ENCODE measurements at regions not wholly inside any gene's neighbourhood (a gene's known extent, or its start where the extent isn't known, plus 50 kb on each side); places are given as distances from the start of the nearest gene placed in this dataset.

GRCh38 chr20:12823734-12824133 lies 185.0 kb upstream of the SPTLC3 start:
- WGBS, 2 donors = 67 to 72% methylated on average over 3 of the region's 3 CpGs

DNA sequence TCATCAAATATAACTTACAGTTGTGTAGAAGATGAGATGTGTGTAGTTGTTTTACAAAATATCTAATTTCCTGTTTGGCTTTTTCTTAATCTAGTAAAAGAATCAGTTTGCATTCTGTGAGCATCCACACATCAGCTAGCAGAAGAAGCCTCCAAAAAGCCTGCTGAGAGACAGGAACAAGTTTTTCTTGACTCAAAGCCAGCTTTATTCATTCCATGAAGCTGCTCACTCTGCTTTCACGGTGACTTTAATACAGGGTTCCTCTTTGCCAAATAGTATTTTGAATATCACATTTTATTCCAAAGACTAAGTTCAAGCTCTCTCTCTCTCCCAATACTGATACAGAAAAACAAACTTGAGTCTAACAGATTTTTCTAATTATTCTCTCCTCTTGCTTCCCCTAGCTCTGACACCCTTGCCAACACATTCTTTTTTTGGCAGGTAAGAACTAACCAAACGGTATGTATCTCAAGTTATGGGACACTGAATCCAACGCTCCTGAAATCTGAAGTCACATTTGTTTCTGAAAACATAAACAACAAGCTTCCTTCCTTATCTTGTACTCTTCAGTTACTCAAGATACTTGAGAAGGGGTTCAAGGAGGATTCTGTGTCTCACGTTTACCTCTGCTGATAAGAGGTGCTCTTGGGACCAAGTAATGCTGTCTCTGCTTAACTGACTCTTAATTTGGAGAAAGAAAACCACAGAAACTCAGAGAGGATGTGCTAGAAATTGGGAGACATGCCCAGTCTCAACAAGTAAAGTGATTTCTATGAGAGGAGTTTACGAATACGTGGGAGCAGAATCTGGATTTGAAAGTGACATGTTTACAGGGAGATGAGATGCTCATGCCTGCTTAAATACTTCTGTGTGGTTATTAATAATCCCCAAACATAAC lies 184.2 kb upstream of the SPTLC3 start:
- no peak for DNase-seq
- 21 to 22% methylated on average over 6 of the region's 6 CpGs for whole genome bisulfite sequencing, 2 donors

More at GRCh38 chr20:12823734-12824133, 185.0 kb upstream of the SPTLC3 start:
- ATAC-seq (ENCODE audit: low FRiP score in 2 of 2) = no peak
- no peak for DNase-seq
- no peak overlapping the region for H3K27ac ChIP-seq
- no peaks in the 10 kb centered on the region for H3K9me3 ChIP-seq
- H3K27me3 ChIP-seq = no peaks in the 10 kb centered on the region
- peaks cover 0 to 14% (median 5%) of the 10 kb centered on the region in 4 donors for H3K4me1 ChIP-seq
- TF ChIP-seq EP300 (IDR thresholded peaks at IDR 0.05) (no peak), POLR2A (IDR thresholded peaks at IDR 0.05) (no peak), POLR2AphosphoS5 (IDR thresholded peaks at IDR 0.05) (no peak)
- TF ChIP-seq, protein P1, sequence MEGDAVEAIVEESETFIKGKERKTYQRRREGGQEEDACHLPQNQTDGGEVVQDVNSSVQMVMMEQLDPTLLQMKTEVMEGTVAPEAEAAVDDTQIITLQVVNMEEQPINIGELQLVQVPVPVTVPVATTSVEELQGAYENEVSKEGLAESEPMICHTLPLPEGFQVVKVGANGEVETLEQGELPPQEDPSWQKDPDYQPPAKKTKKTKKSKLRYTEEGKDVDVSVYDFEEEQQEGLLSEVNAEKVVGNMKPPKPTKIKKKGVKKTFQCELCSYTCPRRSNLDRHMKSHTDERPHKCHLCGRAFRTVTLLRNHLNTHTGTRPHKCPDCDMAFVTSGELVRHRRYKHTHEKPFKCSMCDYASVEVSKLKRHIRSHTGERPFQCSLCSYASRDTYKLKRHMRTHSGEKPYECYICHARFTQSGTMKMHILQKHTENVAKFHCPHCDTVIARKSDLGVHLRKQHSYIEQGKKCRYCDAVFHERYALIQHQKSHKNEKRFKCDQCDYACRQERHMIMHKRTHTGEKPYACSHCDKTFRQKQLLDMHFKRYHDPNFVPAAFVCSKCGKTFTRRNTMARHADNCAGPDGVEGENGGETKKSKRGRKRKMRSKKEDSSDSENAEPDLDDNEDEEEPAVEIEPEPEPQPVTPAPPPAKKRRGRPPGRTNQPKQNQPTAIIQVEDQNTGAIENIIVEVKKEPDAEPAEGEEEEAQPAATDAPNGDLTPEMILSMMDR (IDR thresholded peaks at IDR 0.05) = no peak
- no peak overlapping the region for H3K4me3 ChIP-seq
- no peaks in the 10 kb centered on the region for H3K36me3 ChIP-seq

GRCh38 chr20:12825226-12825595 lies 183.6 kb upstream of the SPTLC3 start:
- no peak for TF ChIP-seq POLR2AphosphoS5 (IDR thresholded peaks at IDR 0.05)
- TF ChIP-seq, protein P1 (IDR thresholded peaks at IDR 0.05) = no peak
- TF ChIP-seq POLR2A (IDR thresholded peaks at IDR 0.05) = no peak
- TF ChIP-seq EP300 (IDR thresholded peaks at IDR 0.05) = no peak
- ATAC-seq (ENCODE audit: low FRiP score in 2 of 2) (no peak), DNase-seq (no peak)
- Histone ChIP-seq H3K9me3 (no peaks in the 10 kb centered on the region), H3K4me3 (no peak overlapping the region), H3K4me1 (peaks cover 0 to 14% (median 5%) of the 10 kb centered on the region in 4 donors), H3K27ac (no peak overlapping the region), H3K36me3 (no peaks in the 10 kb centered on the region), H3K27me3 (no peaks in the 10 kb centered on the region)
- WGBS, 2 donors = 81 to 88% methylated on average over 6 of the region's 6 CpGs

More for the DNA sequence above, 184.2 kb upstream of the SPTLC3 start:
- Histone ChIP-seq H3K36me3 (no peaks in the 10 kb centered on the region), H3K4me3 (no peak overlapping the region), H3K9me3 (no peaks in the 10 kb centered on the region), H3K27ac (no peak overlapping the region), H3K27me3 (no peaks in the 10 kb centered on the region), H3K4me1 (peaks cover 0 to 14% (median 5%) of the 10 kb centered on the region in 4 donors)
- no peak for ATAC-seq (ENCODE audit: low FRiP score in 2 of 2)
- TF ChIP-seq EP300 (IDR thresholded peaks at IDR 0.05) (no peak), POLR2AphosphoS5 (IDR thresholded peaks at IDR 0.05) (no peak), POLR2A (IDR thresholded peaks at IDR 0.05) (no peak)
- TF ChIP-seq, protein P1 (IDR thresholded peaks at IDR 0.05) = no peak

GRCh38 chr20:12827816-12828385 lies 180.9 kb upstream of the SPTLC3 start:
- H3K27me3 ChIP-seq = no peaks in the 10 kb centered on the region
- TF ChIP-seq POLR2A (IDR thresholded peaks at IDR 0.05) (no peak), EP300 (IDR thresholded peaks at IDR 0.05) (no peak), POLR2AphosphoS5 (IDR thresholded peaks at IDR 0.05) (no peak)
- TF ChIP-seq, protein P1 (IDR thresholded peaks at IDR 0.05) = no peak
- DNase-seq (no peak), ATAC-seq (ENCODE audit: low FRiP score in 2 of 2) (no peak)
- peaks cover 0 to 14% (median 5%) of the 10 kb centered on the region in 4 donors for H3K4me1 ChIP-seq
- no peaks in the 10 kb centered on the region for H3K36me3 ChIP-seq
- no peaks in the 10 kb centered on the region for H3K9me3 ChIP-seq
- H3K4me3 ChIP-seq = no peak overlapping the region
- no peak overlapping the region for H3K27ac ChIP-seq
- 16 to 41% methylated on average over 2 of the region's 2 CpGs for WGBS, 2 donors

All from upper lobe of left lung (tissue), 6 donors.